ENCODE measurements at regions not wholly inside any gene's neighbourhood (a gene's known extent, or its start where the extent isn't known, plus 50 kb on each side); places are given as distances from the start of the nearest gene placed in this dataset.
"Not testable (repeated sequence)": the region's sequence is repeated elsewhere in the genome, so short reads cannot be mapped to it uniquely, and the experiment has no call there.

GRCh38 chr3:88744896-88745295, 362.5 kb upstream of the EPHA3 start:
- ChIA-PET CTCF (no interaction called here), POLR2A (no interaction called here)
- no peaks in the 10 kb centered on the region for H3K9me3 ChIP-seq (ENCODE audit: control insufficient read depth, insufficient read depth, low read depth, low read length)
- no peaks in the 10 kb centered on the region for H3K36me3 ChIP-seq (ENCODE audit: control insufficient read depth in 2 of 2, insufficient read depth in 1 of 2, low read length in 2 of 2)
- no peak overlapping the region for H3K27ac ChIP-seq (ENCODE audit: extremely low read depth, low read depth, low read length)
- TF ChIP-seq ZNF623 (tag by site-specific recombination; IDR thresholded peaks at IDR 0.05): no peak
- no peak for TF ChIP-seq ZNF555 (tag by site-specific recombination; conservative IDR thresholded peaks at IDR 0.05)
- TF ChIP-seq, protein P1, sequence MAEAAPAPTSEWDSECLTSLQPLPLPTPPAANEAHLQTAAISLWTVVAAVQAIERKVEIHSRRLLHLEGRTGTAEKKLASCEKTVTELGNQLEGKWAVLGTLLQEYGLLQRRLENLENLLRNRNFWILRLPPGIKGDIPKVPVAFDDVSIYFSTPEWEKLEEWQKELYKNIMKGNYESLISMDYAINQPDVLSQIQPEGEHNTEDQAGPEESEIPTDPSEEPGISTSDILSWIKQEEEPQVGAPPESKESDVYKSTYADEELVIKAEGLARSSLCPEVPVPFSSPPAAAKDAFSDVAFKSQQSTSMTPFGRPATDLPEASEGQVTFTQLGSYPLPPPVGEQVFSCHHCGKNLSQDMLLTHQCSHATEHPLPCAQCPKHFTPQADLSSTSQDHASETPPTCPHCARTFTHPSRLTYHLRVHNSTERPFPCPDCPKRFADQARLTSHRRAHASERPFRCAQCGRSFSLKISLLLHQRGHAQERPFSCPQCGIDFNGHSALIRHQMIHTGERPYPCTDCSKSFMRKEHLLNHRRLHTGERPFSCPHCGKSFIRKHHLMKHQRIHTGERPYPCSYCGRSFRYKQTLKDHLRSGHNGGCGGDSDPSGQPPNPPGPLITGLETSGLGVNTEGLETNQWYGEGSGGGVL (tag by site-specific recombination; IDR thresholded peaks at IDR 0.05): no peak
- TF ChIP-seq PRDM10 (tag by site-specific recombination; IDR thresholded peaks at IDR 0.05): no peak
- no peak for TF ChIP-seq ZFP41 (tag by site-specific recombination; IDR thresholded peaks at IDR 0.05; ENCODE audit: borderline replicate concordance)
- no peak overlapping the region for H3K4me3 ChIP-seq (ENCODE audit: low read depth, low read length)
- H3K4me1 ChIP-seq (ENCODE audit: control insufficient read depth, insufficient read depth, low read length): no peaks in the 10 kb centered on the region

- H3K27ac ChIP-seq (ENCODE audit: extremely low read depth, low read depth, low read length); CTCF ChIA-PET; H3K36me3 ChIP-seq (ENCODE audit: control insufficient read depth in 2 of 2, insufficient read depth in 1 of 2, low read length in 2 of 2); H3K4me1 ChIP-seq (ENCODE audit: control insufficient read depth, insufficient read depth, low read length); H3K4me3 ChIP-seq (ENCODE audit: low read depth, low read length); H3K9me3 ChIP-seq (ENCODE audit: control insufficient read depth, insufficient read depth, low read depth, low read length); POLR2A ChIA-PET: not testable (repeated sequence)
These were observed 360.3 kb upstream of the EPHA3 start for GRCh38 chr3:88747145-88747544.

- no peaks in the 10 kb centered on the region for H3K9me3 ChIP-seq (ENCODE audit: control insufficient read depth, insufficient read depth, low read depth, low read length)
- CTCF ChIA-PET: no interaction called here
These were observed 348.7 kb upstream of the EPHA3 start for GRCh38 chr3:88758676-88759075.

More at GRCh38 chr3:88758676-88759075, 348.7 kb upstream of the EPHA3 start:
- POLR2A ChIA-PET: no interaction called here
- Histone ChIP-seq H3K4me3 (ENCODE audit: low read depth, low read length) (no peak overlapping the region), H3K27ac (ENCODE audit: extremely low read depth, low read depth, low read length) (no peak overlapping the region), H3K36me3 (ENCODE audit: control insufficient read depth in 2 of 2, insufficient read depth in 1 of 2, low read length in 2 of 2) (no peaks in the 10 kb centered on the region), H3K4me1 (ENCODE audit: control insufficient read depth, insufficient read depth, low read length) (no peaks in the 10 kb centered on the region)
- TF ChIP-seq ZNF837 (tag by site-specific recombination; IDR thresholded peaks at IDR 0.05) (no peak), ZNF843 (tag by site-specific recombination; IDR thresholded peaks at IDR 0.05) (no peak), ZEB2 (tag by site-specific recombination; IDR thresholded peaks at IDR 0.05) (no peak), ZNF280D (tag by site-specific recombination; IDR thresholded peaks at IDR 0.05) (no peak), ZNF311 (tag by site-specific recombination; IDR thresholded peaks at IDR 0.05; ENCODE audit: borderline replicate concordance) (no peak), ZNF692 (tag by site-specific recombination; IDR thresholded peaks at IDR 0.05) (no peak)
- TF ChIP-seq, protein P2, sequence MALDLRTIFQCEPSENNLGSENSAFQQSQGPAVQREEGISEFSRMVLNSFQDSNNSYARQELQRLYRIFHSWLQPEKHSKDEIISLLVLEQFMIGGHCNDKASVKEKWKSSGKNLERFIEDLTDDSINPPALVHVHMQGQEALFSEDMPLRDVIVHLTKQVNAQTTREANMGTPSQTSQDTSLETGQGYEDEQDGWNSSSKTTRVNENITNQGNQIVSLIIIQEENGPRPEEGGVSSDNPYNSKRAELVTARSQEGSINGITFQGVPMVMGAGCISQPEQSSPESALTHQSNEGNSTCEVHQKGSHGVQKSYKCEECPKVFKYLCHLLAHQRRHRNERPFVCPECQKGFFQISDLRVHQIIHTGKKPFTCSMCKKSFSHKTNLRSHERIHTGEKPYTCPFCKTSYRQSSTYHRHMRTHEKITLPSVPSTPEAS (tag by site-specific recombination; IDR thresholded peaks at IDR 0.05): no peak

Data from HEK293 (cell line).